CD4-positive, alpha-beta T cell (primary cell): ENCODE measurements at regions not wholly inside any gene's neighbourhood (a gene's known extent, or its start where the extent isn't known, plus 50 kb on each side); places are given as distances from the start of the nearest gene placed in this dataset.

Experiments used
- ATAC-seq: fragments of 200-7000 bp; cut with Tn5 transposase; one replicate; pipeline ENCODE4 v1.10.0; 2022; ENCODE audit warnings: mild to moderate bottlenecking; ENCODE audit not compliant: poor library complexity
- CTCF ChIA-PET: fragments of 350-600 bp; sonication (Branson Sonifier 250); formaldehyde crosslinking; loops from one replicate; lab custom pipeline; 2021; ENCODE audit warnings: antibody characterized with exemption, inconsistent platforms; lab: Charles Lee
- POLR2A ChIA-PET: fragments of 350-600 bp; sonication (Branson Sonifier 250); formaldehyde crosslinking; loops from one replicate; lab custom pipeline; 2021; ENCODE audit warnings: antibody characterized with exemption, inconsistent platforms; lab: Charles Lee
- DNase-seq, 14 experiments: peaks; one replicate each; pipeline ENCODE4 v3.0.0-alpha.2; 2013 to 2020; ENCODE audit warnings: mixed read lengths in 2 of 14
- H3K27ac ChIP-seq, 2 donors: one replicate each; pipeline versions ENCODE4 v1.5.1 to v1.7.0; 2013; ENCODE audit warnings: low read length in 2 of 2, low read depth in 1 of 2, mild to moderate bottlenecking in 1 of 2
- H3K27me3 ChIP-seq, 2 experiments: 1 replicate in 1 of 2; 2 replicates in 1 of 2; pipeline versions ENCODE4 v1.6.1 to v1.7.0; 2013; ENCODE audit warnings: low read length in 2 of 2, control low read depth in 1 of 2, mild to moderate bottlenecking in 1 of 2, moderate library complexity in 1 of 2; ENCODE audit not compliant: insufficient read depth in 2 of 2, control insufficient read depth in 1 of 2
- H3K36me3 ChIP-seq: one replicate; pipeline ENCODE4 v1.6.1; 2013; ENCODE audit warnings: low read length, control low read depth; ENCODE audit not compliant: insufficient read depth
- H3K4me1 ChIP-seq: one replicate; pipeline ENCODE4 v1.6.1; 2013; ENCODE audit warnings: low read length, control low read depth; ENCODE audit not compliant: insufficient read depth
- H3K4me3 ChIP-seq: one replicate; pipeline ENCODE4 v1.5.1; 2013; ENCODE audit warnings: mild to moderate bottlenecking, low read length, moderate library complexity
- H3K9me3 ChIP-seq, 2 experiments: 1 replicate in 1 of 2; 2 replicates in 1 of 2; pipeline versions ENCODE4 v1.6.1 to v1.7.0; 2013; ENCODE audit warnings: low read length in 2 of 2, mild to moderate bottlenecking in 2 of 2, control low read depth in 1 of 2, moderate library complexity in 1 of 2; ENCODE audit not compliant: control insufficient read depth in 1 of 2, insufficient read depth in 1 of 2
- H3K27ac Mint-ChIP-seq: one replicate; pipeline ENCODE4 v1.8.0; 2020; ENCODE audit warnings: mixed read lengths
- H3K27me3 Mint-ChIP-seq: one replicate; pipeline ENCODE4 v1.8.0; 2021; ENCODE audit warnings: mixed read lengths
- H3K36me3 Mint-ChIP-seq: one replicate; pipeline ENCODE4 v1.8.0; 2021; ENCODE audit warnings: low read depth, mixed read lengths
- H3K4me1 Mint-ChIP-seq: one replicate; pipeline ENCODE4 v1.8.0; 2021; ENCODE audit warnings: low read depth, mixed read lengths
- H3K4me3 Mint-ChIP-seq: one replicate; pipeline ENCODE4 v1.8.0; 2020; ENCODE audit warnings: mild to moderate bottlenecking, mixed read lengths
- H3K9me3 Mint-ChIP-seq: one replicate; pipeline ENCODE4 v1.8.0; 2020; ENCODE audit warnings: mixed read lengths
- CTCF ChIP-seq: fragments of 200-600 bp; IDR thresholded peaks from one replicate; pipeline ENCODE4 v1.8.0; 2022; ENCODE audit warnings: antibody characterized with exemption, mild to moderate bottlenecking
- intact Hi-C, 2 experiments: fragments of 100-400 bp; cut with DNase I in 1 of 2; cut with micrococcal nuclease in 1 of 2; formaldehyde crosslinking; loops; one replicate each; pipeline versions ENCODE4 v1.15.1 to v1.9.0; 2023 to 2025; cut with DNase I, micrococcal nuclease

GRCh38 chr9:111108946-111109345 is 70.7 kb upstream of the LPAR1 start:
- DNase-seq, result peak in 3 of 14 experiments; percentile 3 to 38 (median 28)

GRCh38 chr9:111107141-111107540 is 68.9 kb upstream of the LPAR1 start:
- no peak overlapping the region for H3K4me3 Mint-ChIP-seq
- ChIA-PET CTCF (no interaction called here), POLR2A (no interaction called here)
- H3K9me3 Mint-ChIP-seq, result no peaks in the 10 kb centered on the region
- no peaks in the 10 kb centered on the region for H3K36me3 Mint-ChIP-seq
- no peak for TF ChIP-seq CTCF
- Histone ChIP-seq H3K36me3 (no peaks in the 10 kb centered on the region), H3K27me3 (no peaks in the 10 kb centered on the region), H3K9me3 (no peaks in the 10 kb centered on the region), H3K4me3 (no peak overlapping the region), H3K4me1 (no peaks in the 10 kb centered on the region), H3K27ac (no peak overlapping the region)
- no peaks in the 10 kb centered on the region for H3K27me3 Mint-ChIP-seq
- H3K27ac Mint-ChIP-seq, result no peak overlapping the region
- no peaks in the 10 kb centered on the region for H3K4me1 Mint-ChIP-seq
- no peak for DNase-seq
- intact Hi-C loops, result no loop called here
- ATAC-seq, result no peak

More at GRCh38 chr9:111108946-111109345, 70.7 kb upstream of the LPAR1 start:
- intact Hi-C loops, result no loop called here
- no peaks in the 10 kb centered on the region for H3K27me3 Mint-ChIP-seq
- ChIA-PET POLR2A (no interaction called here), CTCF (no interaction called here)
- Histone ChIP-seq H3K36me3 (no peaks in the 10 kb centered on the region), H3K4me3 (no peak overlapping the region), H3K4me1 (no peaks in the 10 kb centered on the region), H3K27me3 (no peaks in the 10 kb centered on the region), H3K9me3 (no peaks in the 10 kb centered on the region), H3K27ac (no peak overlapping the region)
- H3K36me3 Mint-ChIP-seq, result no peaks in the 10 kb centered on the region
- H3K27ac Mint-ChIP-seq, result no peak overlapping the region
- ATAC-seq, result no peak
- no peak overlapping the region for H3K4me3 Mint-ChIP-seq
- TF ChIP-seq CTCF, result no peak
- no peaks in the 10 kb centered on the region for H3K9me3 Mint-ChIP-seq
- no peaks in the 10 kb centered on the region for H3K4me1 Mint-ChIP-seq

GRCh38 chr9:111106202-111106601 is 67.9 kb upstream of the LPAR1 start:
- Mint-ChIP-seq H3K27me3 (no peaks in the 10 kb centered on the region), H3K4me3 (no peak overlapping the region), H3K36me3 (no peaks in the 10 kb centered on the region), H3K4me1 (no peaks in the 10 kb centered on the region), H3K27ac (no peak overlapping the region), H3K9me3 (no peaks in the 10 kb centered on the region)
- ATAC-seq (no peak), DNase-seq (no peak)
- CTCF ChIA-PET, result no interaction called here
- POLR2A ChIA-PET, result no interaction called here
- Histone ChIP-seq H3K4me3 (no peak overlapping the region), H3K27ac (no peak overlapping the region), H3K4me1 (no peaks in the 10 kb centered on the region), H3K9me3 (peaks cover 0 to 2% of the 10 kb centered on the region in 2 experiments), H3K36me3 (no peaks in the 10 kb centered on the region), H3K27me3 (no peaks in the 10 kb centered on the region)
- intact Hi-C loops, result no loop called here
- no peak for TF ChIP-seq CTCF
